ENCODE measurements at regions not wholly inside any gene's neighbourhood (a gene's known extent, or its start where the extent isn't known, plus 50 kb on each side); places are given as distances from the start of the nearest gene placed in this dataset.
A peak's percentile ranks its signal among the peaks of the same experiment; 100 is the strongest.

DNA sequence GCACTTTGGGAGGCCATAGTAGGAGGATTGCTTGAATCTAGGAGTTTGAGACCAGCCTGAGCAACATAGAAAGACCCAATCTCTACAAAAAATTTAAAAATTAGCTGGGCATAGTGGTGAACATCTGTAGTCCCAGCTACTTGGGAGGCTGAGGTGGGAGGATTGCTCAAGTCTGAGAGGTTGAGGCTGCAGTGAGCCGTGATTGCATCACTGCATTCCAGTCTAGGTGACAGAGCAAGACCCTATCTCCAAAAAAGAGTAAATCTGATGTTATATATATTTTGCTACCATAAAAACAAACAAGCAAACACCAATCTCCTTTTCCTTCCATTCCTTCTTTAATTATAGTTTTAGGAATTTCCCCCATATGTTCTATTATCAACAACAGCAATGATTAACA is 74.2 kb upstream of the RNU6-1 start:
- TF ChIP-seq, protein P1, sequence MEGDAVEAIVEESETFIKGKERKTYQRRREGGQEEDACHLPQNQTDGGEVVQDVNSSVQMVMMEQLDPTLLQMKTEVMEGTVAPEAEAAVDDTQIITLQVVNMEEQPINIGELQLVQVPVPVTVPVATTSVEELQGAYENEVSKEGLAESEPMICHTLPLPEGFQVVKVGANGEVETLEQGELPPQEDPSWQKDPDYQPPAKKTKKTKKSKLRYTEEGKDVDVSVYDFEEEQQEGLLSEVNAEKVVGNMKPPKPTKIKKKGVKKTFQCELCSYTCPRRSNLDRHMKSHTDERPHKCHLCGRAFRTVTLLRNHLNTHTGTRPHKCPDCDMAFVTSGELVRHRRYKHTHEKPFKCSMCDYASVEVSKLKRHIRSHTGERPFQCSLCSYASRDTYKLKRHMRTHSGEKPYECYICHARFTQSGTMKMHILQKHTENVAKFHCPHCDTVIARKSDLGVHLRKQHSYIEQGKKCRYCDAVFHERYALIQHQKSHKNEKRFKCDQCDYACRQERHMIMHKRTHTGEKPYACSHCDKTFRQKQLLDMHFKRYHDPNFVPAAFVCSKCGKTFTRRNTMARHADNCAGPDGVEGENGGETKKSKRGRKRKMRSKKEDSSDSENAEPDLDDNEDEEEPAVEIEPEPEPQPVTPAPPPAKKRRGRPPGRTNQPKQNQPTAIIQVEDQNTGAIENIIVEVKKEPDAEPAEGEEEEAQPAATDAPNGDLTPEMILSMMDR (IDR thresholded peaks at IDR 0.05) = no peak
- DNase-seq (ENCODE audit: low spot score) = no peak
- peak overlapping the region; percentile 91 to 94 for H3K27ac ChIP-seq
- no peak overlapping the region for H3K4me3 ChIP-seq

DNA sequence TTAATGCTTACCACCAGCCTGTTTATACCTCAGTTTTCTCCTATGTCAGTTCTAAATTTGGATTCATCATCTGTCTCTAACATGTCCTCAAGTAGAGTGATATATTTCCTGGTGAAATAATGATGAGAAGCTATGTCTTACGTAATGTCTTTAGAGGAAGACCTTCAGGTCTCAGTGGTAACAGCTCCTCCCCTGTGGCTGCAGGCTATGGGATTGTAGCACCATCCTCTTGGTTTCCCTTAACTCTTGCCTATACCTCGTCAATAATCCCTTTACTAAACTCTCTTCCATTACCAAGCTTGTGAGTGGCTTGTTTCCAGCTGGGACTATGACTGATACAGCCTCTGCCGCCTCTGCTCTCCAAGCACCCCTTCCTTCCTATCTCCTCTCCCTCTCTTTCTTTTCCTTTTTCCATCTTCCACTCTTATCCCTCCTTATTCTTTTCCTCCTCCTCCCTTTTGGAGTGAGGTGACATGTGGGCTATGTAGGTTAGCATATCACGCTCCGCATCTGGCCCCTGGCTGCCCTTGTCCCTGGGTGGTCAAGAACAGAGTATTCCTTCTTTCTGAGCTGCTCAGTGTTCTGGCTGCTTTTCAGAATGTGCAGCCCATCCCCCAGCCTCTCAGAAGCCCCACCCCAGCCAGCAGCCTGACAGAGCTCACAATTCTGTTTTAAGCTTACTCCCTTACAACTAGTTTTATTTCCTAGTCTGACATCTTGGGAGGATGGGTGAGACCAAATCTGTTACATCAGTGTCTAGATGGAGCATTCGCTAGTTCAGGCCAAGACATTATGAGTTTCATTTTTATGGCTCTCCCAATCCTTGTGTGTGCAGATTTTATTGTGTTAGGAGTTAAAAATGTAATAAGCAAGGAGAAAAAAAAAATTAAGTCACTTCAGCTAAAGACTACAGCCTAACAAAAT is 75.0 kb upstream of the RNU6-1 start:
- H3K27ac ChIP-seq = peak overlapping the region; percentile 91 to 94
- TF ChIP-seq, protein P1 (IDR thresholded peaks at IDR 0.05) = no peak
- peak; percentile 82 for DNase-seq (ENCODE audit: low spot score)
- H3K4me3 ChIP-seq = peak overlapping the region; percentile 19

DNA sequence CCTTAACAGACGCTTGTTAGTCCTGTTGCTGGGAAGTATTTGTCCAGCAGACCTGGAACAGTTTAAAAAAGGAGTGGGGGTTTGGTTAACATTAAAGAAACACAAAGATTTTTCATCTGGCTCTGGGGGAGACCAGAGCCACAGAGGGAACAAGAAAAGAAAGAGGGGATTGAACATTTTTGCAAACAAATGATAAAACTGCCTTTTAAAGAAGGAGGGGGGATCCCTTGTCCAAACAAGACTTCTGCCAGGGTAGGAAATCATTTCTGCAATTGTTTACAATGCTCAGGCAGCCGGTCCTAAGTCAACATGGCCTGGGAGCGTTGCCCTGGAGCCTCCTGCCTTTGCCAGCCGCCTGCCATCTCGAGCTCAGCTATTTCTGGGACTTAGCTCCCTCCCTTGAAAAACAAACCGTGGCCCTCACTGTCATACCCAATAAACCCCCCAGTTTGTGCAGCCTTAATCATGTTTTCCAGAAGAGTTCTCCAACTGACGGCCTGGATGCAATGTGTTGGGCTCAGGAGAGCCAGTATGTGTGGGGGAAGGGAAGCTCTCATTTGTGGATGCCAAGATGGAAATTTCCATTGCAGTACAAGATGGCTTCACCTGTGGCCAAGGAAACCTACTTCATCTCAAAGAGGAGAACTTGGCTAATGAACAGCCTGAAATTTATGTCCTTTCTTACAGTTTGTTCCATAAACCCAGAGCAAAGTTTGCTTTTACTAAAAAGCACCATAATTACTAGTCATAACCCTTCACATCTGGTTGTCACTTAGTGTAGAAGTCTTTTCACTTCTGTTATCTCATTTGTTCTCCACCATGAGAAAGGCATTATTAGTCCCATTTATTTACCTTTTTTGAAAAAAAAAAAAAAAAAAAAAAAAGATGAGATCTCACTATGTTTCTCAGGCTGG is 75.9 kb upstream of the RNU6-1 start:
- peak; percentile 91 for DNase-seq (ENCODE audit: low spot score)
- TF ChIP-seq, protein P1 (IDR thresholded peaks at IDR 0.05) = no peak
- Histone ChIP-seq H3K27ac (peak overlapping the region; percentile 91 to 94), H3K4me3 (peak overlapping the region; percentile 19)

DNA sequence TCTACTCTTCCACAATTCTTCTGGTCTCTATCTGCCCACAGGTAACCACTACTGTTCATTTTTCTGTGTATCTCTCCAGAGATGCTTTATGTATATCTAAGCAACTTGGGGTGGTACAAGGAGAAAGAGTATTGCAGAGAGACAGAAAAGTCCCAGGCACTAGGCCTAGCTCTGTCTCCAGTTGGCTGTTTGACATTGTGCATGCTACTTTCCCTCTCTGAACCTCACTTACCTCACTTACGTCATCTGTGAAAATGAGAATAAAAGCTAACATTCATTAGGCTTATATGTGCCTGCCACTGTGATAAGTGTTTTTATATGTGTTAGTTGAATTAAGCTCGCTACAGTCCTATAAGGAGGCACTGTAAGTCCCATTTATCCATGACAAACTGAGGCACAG is 76.7 kb upstream of the RNU6-1 start:
- TF ChIP-seq, protein P1 (IDR thresholded peaks at IDR 0.05) = no peak

DNA sequence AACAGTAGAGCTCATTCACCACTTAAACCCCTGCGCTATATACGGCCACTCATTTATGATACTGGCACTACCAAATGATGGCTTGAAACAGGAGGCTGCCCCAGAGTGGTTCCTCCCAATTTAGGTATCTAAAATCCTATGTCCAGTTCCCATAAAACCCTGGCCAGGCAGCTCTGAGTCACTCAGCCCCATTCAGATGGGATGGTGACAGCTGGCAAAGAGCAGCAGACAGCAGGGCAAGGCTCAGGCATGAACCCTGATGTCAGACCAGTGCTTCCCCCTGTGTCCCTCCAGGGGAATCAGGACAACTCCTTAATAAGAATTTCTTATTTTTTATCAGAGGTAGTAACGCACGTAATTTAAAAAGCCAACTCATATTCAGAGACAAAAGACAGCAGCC is 77.2 kb upstream of the RNU6-1 start:
- Histone ChIP-seq H3K4me3 (no peak overlapping the region), H3K27ac (peak overlapping the region; percentile 91 to 94)
- TF ChIP-seq, protein P1 (IDR thresholded peaks at IDR 0.05) = no peak
- peak; percentile 89 for DNase-seq (ENCODE audit: low spot score)

More for the DNA sequence above, 76.7 kb upstream of the RNU6-1 start:
- Histone ChIP-seq H3K27ac (peak overlapping the region; percentile 91 to 94), H3K4me3 (no peak overlapping the region)
- no peak for DNase-seq (ENCODE audit: low spot score)

DNA sequence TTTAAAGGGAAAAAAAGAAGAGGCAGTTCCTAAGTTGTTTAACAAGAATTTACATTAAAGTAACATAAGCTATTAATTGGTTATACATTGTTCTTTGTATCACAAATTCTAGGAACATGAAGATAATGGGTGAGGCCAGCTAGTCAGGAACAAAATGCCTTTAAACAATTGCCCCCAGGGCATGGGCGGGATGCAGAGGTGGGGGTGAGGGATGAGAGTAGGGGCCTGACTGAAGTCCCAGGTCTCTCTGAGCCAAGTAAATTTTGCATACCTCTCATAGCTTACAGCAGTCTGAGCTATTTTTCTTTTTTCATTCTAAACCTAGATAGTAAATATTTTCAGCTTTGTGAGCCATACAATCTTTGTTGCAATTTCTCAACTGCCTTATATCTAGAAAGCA is 77.8 kb upstream of the RNU6-1 start:
- TF ChIP-seq, protein P1 (IDR thresholded peaks at IDR 0.05) = no peak
- H3K4me3 ChIP-seq = no peak overlapping the region
- peak overlapping the region; percentile 91 to 94 for H3K27ac ChIP-seq
- DNase-seq (ENCODE audit: low spot score) = no peak
